ENCODE measurements at regions not wholly inside any gene's neighbourhood (a gene's known extent, or its start where the extent isn't known, plus 50 kb on each side); places are given as distances from the start of the nearest gene placed in this dataset.

GRCh38 chr7:120077777-120078176 lies 195.2 kb upstream of the KCND2 start:
- no peak for TF ChIP-seq CTCF (IDR thresholded peaks at IDR 0.05)
- TF ChIP-seq EP300 (IDR thresholded peaks at IDR 0.05), result no peak
